ENCODE measurements at regions not wholly inside any gene's neighbourhood (a gene's known extent, or its start where the extent isn't known, plus 50 kb on each side); places are given as distances from the start of the nearest gene placed in this dataset.

DNA sequence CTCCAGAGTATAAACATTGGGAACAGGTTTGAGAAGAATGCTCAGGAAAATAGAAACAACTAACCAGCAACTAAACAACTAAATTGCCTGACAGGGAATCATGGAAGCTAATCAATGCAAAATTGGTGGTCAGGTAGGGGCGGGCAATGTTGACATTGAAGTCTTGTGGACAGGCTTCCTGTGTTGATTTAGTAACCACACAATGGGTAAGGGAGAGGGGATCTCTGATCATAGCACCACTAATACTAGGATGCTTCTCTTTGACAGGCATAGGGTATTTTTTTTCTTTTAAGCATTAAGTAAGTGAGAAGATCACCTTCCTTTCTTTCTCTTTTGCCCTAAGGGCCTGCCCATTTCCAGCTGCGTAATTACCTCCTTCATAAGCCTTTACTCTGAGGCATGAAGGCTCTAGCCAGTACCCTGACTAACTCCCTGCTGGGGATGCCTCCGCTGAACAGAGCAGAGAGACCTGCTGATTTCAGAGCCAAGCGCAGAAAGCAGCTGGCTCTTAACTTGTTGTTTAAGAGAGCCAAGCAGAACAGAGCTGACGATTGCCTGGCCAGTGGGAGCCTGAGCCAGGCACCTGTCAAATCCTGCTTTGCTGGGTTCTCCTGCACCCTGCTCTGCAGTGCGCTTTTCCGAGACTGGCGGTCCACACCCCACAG, 118.7 kb downstream of the BMP2 start:
- 68% methylated on average over 8 of the region's 8 CpGs for WGBS
- H3K27ac ChIP-seq (ENCODE audit: low read length) = no peak overlapping the region
- H3K27me3 ChIP-seq (ENCODE audit: control insufficient read depth, insufficient read depth) = no peaks in the 10 kb centered on the region
- DNase-seq (no peak), ATAC-seq (peak in 1 of 2 donors; percentile 26)
- no peaks in the 10 kb centered on the region for H3K4me1 ChIP-seq (ENCODE audit: control insufficient read depth, insufficient read depth, low read length)
- no peaks in the 10 kb centered on the region for H3K9me3 ChIP-seq (ENCODE audit: control insufficient read depth, low read length)
- no peak overlapping the region for H3K4me3 ChIP-seq (ENCODE audit: low read length)
- intact Hi-C loops (cut with DNase I) = no loop called here

DNA sequence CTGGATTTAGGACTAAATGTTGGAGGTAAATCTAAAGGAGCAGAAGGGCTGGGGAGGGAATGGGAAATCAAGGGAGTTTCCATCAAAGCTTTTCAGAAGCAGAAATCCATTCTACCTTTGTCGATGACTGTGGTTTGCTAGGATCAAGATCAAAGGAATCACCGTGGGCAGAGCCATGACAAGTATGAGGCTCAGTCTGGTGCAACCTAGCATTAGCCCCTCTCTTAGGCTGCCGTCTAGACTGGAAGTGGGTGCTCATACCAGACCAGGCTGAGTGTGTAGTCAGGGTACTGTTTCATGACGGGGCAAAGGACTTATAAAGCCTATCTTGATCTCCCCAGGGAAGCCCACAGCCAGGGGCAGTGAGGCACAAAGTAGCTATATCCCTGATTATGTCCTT, 120.5 kb downstream of the BMP2 start:
- ATAC-seq = no peak
- no peaks in the 10 kb centered on the region for H3K9me3 ChIP-seq (ENCODE audit: control insufficient read depth, low read length)
- 82% methylated on average over 4 of the region's 4 CpGs for WGBS
- no peaks in the 10 kb centered on the region for H3K27me3 ChIP-seq (ENCODE audit: control insufficient read depth, insufficient read depth)
- intact Hi-C loops (cut with DNase I) = no loop called here
- H3K4me3 ChIP-seq (ENCODE audit: low read length) = no peak overlapping the region
- no peak overlapping the region for H3K27ac ChIP-seq (ENCODE audit: low read length)
- DNase-seq = no peak
- no peaks in the 10 kb centered on the region for H3K4me1 ChIP-seq (ENCODE audit: control insufficient read depth, insufficient read depth, low read length)

GRCh38 chr20:6888736-6889395, 121.4 kb downstream of the BMP2 start:
- intact Hi-C loops (cut with DNase I) = no loop called here
- DNase-seq (no peak), ATAC-seq (no peak)
- Histone ChIP-seq H3K4me1 (ENCODE audit: control insufficient read depth, insufficient read depth, low read length) (no peaks in the 10 kb centered on the region), H3K27ac (ENCODE audit: low read length) (no peak overlapping the region), H3K4me3 (ENCODE audit: low read length) (no peak overlapping the region), H3K9me3 (ENCODE audit: control insufficient read depth, low read length) (no peaks in the 10 kb centered on the region), H3K27me3 (ENCODE audit: control insufficient read depth, insufficient read depth) (no peaks in the 10 kb centered on the region)
- 76% methylated on average over 4 of the region's 4 CpGs for WGBS

GRCh38 chr20:6892724-6893123, 125.2 kb downstream of the BMP2 start:
- no peaks in the 10 kb centered on the region for H3K4me1 ChIP-seq (ENCODE audit: control insufficient read depth, insufficient read depth, low read length)
- no peaks in the 10 kb centered on the region for H3K9me3 ChIP-seq (ENCODE audit: control insufficient read depth, low read length)
- no peak for ATAC-seq
- no peaks in the 10 kb centered on the region for H3K27me3 ChIP-seq (ENCODE audit: control insufficient read depth, insufficient read depth)
- intact Hi-C loops (cut with DNase I) = no loop called here
- no peak overlapping the region for H3K27ac ChIP-seq (ENCODE audit: low read length)
- WGBS = 74% methylated on average over 1 of the region's 1 CpG
- DNase-seq = no peak
- H3K4me3 ChIP-seq (ENCODE audit: low read length) = no peak overlapping the region

DNA sequence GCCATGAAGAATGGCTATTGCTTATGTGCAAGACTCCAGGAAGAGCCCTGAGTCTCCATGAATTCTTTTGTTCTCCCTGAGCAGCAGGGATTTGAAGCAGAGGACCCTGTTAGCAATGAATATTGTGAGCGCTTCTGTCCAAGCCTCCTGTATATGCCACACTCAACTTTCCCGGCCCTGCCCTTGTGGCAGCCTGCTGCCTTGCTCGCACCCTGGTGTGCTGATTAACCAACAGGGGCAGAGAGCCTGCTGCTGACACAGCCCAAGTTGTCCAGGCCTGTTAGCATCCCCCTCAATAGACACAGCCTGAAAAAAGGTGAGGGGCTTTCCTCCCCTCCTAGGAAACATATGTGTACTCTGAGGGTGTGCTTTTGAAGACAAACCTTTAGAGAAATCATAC, 131.4 kb downstream of the BMP2 start:
- no peak for ATAC-seq
- 64% methylated on average over 3 of the region's 3 CpGs for WGBS
- intact Hi-C loops (cut with DNase I) = no loop called here

GRCh38 chr20:6906871-6907270, 139.4 kb downstream of the BMP2 start:
- Histone ChIP-seq H3K4me3 (ENCODE audit: low read length) (no peak overlapping the region), H3K9me3 (ENCODE audit: control insufficient read depth, low read length) (no peaks in the 10 kb centered on the region), H3K27ac (ENCODE audit: low read length) (no peak overlapping the region), H3K27me3 (ENCODE audit: control insufficient read depth, insufficient read depth) (no peaks in the 10 kb centered on the region), H3K4me1 (ENCODE audit: control insufficient read depth, insufficient read depth, low read length) (no peaks in the 10 kb centered on the region)
- ATAC-seq (no peak), DNase-seq (no peak)
- intact Hi-C loops (cut with DNase I) = no loop called here
- 53% methylated on average over 2 of the region's 2 CpGs for WGBS

More for the DNA sequence above, 131.4 kb downstream of the BMP2 start:
- no peak overlapping the region for H3K4me3 ChIP-seq (ENCODE audit: low read length)
- H3K4me1 ChIP-seq (ENCODE audit: control insufficient read depth, insufficient read depth, low read length) = no peaks in the 10 kb centered on the region
- no peaks in the 10 kb centered on the region for H3K27me3 ChIP-seq (ENCODE audit: control insufficient read depth, insufficient read depth)
- H3K27ac ChIP-seq (ENCODE audit: low read length) = no peak overlapping the region
- no peaks in the 10 kb centered on the region for H3K9me3 ChIP-seq (ENCODE audit: control insufficient read depth, low read length)
- DNase-seq = no peak

DNA sequence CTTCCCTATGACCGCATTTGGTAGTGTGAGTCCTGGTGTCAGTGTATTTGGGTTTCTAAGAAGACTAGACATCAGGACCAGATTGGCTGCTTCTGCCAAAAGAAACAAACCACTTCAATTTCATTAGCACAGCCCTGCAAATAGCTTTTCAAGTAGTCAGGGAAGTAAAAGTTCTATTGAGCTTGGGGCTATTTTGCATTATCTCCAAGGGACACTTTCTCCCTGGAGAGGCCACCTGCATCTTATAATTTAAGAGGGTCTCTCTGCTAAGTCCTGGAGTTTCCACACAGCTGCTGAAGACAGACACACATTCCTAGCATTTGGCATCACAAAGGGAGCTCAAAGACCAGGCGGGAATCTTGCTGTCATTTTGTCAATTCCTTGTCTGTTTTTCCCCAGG, 141.2 kb downstream of the BMP2 start:
- Histone ChIP-seq H3K4me3 (ENCODE audit: low read length) (no peak overlapping the region), H3K4me1 (ENCODE audit: control insufficient read depth, insufficient read depth, low read length) (no peaks in the 10 kb centered on the region), H3K27me3 (ENCODE audit: control insufficient read depth, insufficient read depth) (no peaks in the 10 kb centered on the region), H3K9me3 (ENCODE audit: control insufficient read depth, low read length) (no peaks in the 10 kb centered on the region), H3K27ac (ENCODE audit: low read length) (no peak overlapping the region)
- intact Hi-C loops (cut with DNase I) = no loop called here
- DNase-seq (no peak), ATAC-seq (no peak)
- 69% methylated on average over 2 of the region's 2 CpGs for WGBS

DNA sequence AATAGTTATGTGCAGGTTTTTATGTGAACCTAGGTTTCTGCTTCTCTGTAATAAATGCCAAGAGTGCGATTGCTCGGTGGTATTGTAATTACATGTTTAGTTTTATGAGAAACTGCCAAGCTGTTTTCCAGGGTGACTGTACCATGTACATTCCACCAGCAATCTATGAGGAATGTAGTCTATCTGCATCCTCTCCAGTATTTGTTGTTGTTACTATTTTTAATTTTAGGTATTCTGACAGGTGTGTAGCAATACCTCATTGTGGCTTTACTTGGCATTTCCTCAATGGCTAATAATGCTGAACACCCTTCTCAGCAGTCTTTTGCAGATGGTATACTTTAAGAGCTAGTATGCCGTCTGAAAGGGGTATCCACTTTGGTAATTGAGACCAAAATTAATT, 142.1 kb downstream of the BMP2 start:
- 93% methylated on average over 3 of the region's 3 CpGs for WGBS
- Histone ChIP-seq H3K9me3 (ENCODE audit: control insufficient read depth, low read length) (no peaks in the 10 kb centered on the region), H3K27ac (ENCODE audit: low read length) (no peak overlapping the region), H3K27me3 (ENCODE audit: control insufficient read depth, insufficient read depth) (no peaks in the 10 kb centered on the region), H3K4me1 (ENCODE audit: control insufficient read depth, insufficient read depth, low read length) (no peaks in the 10 kb centered on the region), H3K4me3 (ENCODE audit: low read length) (no peak overlapping the region)
- DNase-seq (no peak), ATAC-seq (no peak)
- intact Hi-C loops (cut with DNase I) = no loop called here

DNA sequence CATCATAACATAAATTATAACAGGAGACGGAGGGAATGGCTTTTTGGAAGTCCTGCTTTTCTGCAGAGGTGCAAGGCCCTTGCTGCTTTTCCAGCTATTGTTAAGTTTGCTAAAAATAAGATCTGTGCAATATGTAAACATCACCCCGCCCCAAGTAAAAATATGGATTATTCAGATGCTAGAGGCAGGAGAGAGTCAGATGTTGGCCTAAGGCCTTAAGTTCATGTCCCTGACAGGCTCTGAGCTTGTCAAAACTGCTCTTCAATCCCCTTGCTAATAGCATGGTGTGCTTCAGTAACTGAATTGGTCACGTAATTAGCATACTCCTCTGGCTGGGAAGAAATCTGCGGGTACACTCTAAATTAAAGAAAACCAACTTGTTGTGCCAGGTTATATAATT, 147.5 kb downstream of the BMP2 start:
- Histone ChIP-seq H3K27ac (ENCODE audit: low read length) (no peak overlapping the region), H3K9me3 (ENCODE audit: control insufficient read depth, low read length) (no peaks in the 10 kb centered on the region), H3K4me3 (ENCODE audit: low read length) (no peak overlapping the region), H3K4me1 (ENCODE audit: control insufficient read depth, insufficient read depth, low read length) (no peaks in the 10 kb centered on the region), H3K27me3 (ENCODE audit: control insufficient read depth, insufficient read depth) (no peaks in the 10 kb centered on the region)
- intact Hi-C loops (cut with DNase I) = no loop called here
- DNase-seq (no peak), ATAC-seq (no peak)
- 88% methylated on average over 4 of the region's 4 CpGs for whole genome bisulfite sequencing

GRCh38 chr20:6916938-6917337, 149.5 kb downstream of the BMP2 start:
- Histone ChIP-seq H3K4me3 (ENCODE audit: low read length) (no peak overlapping the region), H3K27ac (ENCODE audit: low read length) (no peak overlapping the region), H3K4me1 (ENCODE audit: control insufficient read depth, insufficient read depth, low read length) (no peaks in the 10 kb centered on the region), H3K27me3 (ENCODE audit: control insufficient read depth, insufficient read depth) (no peaks in the 10 kb centered on the region), H3K9me3 (ENCODE audit: control insufficient read depth, low read length) (no peaks in the 10 kb centered on the region)
- intact Hi-C loops (cut with DNase I) = no loop called here
- DNase-seq (no peak), ATAC-seq (no peak)
- WGBS = 98% methylated on average over 1 of the region's 1 CpG

DNA sequence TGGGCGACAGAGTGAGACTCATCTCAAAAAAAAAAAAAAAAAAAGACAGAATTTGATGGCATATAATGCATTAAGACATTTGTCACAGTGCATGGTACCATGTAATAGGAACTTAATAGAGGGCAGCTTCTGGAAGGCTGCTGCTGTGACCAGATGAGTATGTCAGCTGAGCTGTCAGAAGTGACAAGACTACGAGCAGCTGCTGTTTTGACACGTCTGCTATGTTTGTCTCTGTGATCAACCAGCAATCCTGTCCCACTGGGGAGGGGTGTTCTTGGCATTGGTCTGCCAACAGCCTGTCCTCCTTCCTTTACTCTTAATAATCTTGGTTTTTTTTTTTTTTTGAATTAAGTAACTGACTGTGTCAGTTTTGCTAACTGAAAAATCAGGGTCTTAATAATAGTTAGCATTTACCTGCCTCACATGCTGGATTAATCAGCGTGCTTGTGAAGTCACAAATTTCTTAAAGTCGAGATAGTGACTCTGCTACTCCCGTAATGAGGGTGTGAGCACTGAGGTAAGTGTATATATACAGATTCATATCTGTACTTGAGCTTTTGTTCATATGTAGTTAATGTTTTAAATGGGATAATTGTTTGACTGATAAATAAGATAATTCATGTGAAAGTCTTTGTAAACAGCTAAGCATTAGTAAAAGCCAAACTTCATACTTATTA, 152.4 kb downstream of the BMP2 start:
- Histone ChIP-seq H3K27ac (ENCODE audit: low read length) (no peak overlapping the region), H3K9me3 (ENCODE audit: control insufficient read depth, low read length) (no peaks in the 10 kb centered on the region), H3K4me3 (ENCODE audit: low read length) (no peak overlapping the region), H3K4me1 (ENCODE audit: control insufficient read depth, insufficient read depth, low read length) (no peaks in the 10 kb centered on the region), H3K27me3 (ENCODE audit: control insufficient read depth, insufficient read depth) (no peaks in the 10 kb centered on the region)
- 52% methylated on average over 6 of the region's 6 CpGs for WGBS
- ATAC-seq = peak; percentile 78 to 86
- intact Hi-C loops (cut with DNase I) = no loop called here
- peak in 1 of 3 donors; percentile 14 for DNase-seq

Measured in right cardiac atrium (tissue), 5 donors.